ENCODE measurements at regions not wholly inside any gene's neighbourhood (a gene's known extent, or its start where the extent isn't known, plus 50 kb on each side); places are given as distances from the start of the nearest gene placed in this dataset.
A peak's percentile ranks its signal among the peaks of the same experiment; 100 is the strongest.
"Not testable (repeated sequence)": the region's sequence is repeated elsewhere in the genome, so short reads cannot be mapped to it uniquely, and the experiment has no call there.

DNA sequence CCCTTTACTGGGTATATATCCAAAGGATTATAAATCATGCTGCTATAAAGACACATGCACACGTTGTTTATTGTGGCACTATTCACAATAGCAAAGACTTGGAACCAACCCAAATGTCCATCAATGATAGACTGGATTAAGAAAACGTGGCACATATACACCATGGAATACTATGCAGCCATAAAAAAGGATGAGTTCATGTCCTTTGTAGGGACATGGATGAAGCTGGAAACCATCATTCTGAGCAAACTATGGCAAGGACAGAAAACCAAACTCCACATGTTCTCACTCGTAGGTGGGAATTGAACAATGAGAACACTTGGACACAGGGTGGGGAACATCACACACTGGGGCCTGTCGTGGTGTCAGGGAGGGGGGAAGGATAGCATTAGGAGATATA, 59.2 kb downstream of the CXorf49B start:
- H3K36me3 Mint-ChIP-seq (ENCODE audit: low read depth); H3K27me3 Mint-ChIP-seq (ENCODE audit: low read depth); H3K9me3 Mint-ChIP-seq (ENCODE audit: insufficient read depth); DNase-seq; CTCF ChIA-PET; POLR2A ChIA-PET; ATAC-seq; H3K27ac Mint-ChIP-seq; H3K4me1 Mint-ChIP-seq (ENCODE audit: low read depth); H3K4me3 Mint-ChIP-seq: not testable (repeated sequence)

DNA sequence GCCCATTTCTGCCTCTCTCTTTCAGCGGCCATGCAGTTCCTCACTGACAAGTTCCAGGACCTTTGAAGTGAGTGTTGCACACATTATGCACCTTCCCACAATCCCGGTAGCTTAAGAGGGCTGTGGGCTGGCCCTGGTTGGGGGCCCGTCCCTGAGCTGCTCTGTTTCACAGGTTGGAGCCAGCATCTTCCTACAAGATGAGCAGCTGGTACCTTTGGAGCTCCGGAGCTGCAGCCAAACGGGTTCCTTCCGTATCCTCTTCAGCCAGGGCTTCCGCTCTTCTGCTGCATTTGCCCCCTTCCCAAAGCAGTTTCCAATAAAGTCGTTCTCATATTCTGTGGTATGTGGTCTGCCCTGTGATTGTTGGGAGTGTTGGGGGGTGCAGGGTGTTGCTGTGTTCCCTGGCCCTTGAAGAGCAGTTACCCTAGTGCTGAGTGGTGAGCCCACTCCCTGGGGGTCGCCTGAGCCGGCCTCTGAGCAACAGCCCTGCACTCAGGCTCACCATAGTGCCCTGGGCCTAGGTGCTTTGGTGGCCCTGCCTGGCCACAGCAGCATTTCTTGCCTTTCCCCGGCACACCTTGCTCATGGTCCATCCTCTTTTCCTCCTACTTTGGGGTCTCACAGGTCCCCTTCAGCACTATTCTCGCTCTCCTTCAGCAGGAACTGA, 60.4 kb downstream of the CXorf49B start:
- ChIA-PET CTCF (no interaction called here), POLR2A (no interaction called here)
- Mint-ChIP-seq H3K27ac (no peak overlapping the region), H3K4me3 (no peak overlapping the region), H3K27me3 (ENCODE audit: low read depth) (peaks cover 6% of the 10 kb centered on the region), H3K36me3 (ENCODE audit: low read depth) (no peaks in the 10 kb centered on the region), H3K4me1 (ENCODE audit: low read depth) (no peaks in the 10 kb centered on the region), H3K9me3 (ENCODE audit: insufficient read depth) (no peaks in the 10 kb centered on the region)
- ATAC-seq: no peak
- no peak for DNase-seq

DNA sequence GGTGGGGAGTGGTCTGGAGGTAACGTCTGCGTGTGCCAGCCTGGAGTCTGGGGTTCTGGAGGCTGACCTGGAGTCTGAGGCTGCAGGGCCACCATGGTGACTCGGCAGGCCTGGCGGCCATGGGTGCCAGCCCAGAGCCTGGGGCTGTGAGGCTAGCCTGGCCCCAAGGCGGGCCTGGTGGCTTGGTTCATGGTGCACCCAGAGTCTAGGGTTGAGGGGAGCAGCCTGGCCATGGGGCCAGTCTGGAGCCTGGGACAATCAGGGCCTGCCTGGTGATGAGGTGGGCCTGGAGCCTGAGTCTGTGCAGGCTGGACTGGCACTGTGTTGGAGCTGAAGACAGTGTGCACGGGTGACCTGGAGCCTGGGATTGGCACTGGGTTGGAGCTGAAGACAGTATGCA, 64.9 kb downstream of the CXorf49B start:
- no peak for ATAC-seq
- peaks cover 5% of the 10 kb centered on the region for H3K27me3 Mint-ChIP-seq (ENCODE audit: low read depth)
- ChIA-PET CTCF (no interaction called here), POLR2A (no interaction called here)
- H3K27ac Mint-ChIP-seq: no peak overlapping the region
- DNase-seq: no peak
- no peaks in the 10 kb centered on the region for H3K36me3 Mint-ChIP-seq (ENCODE audit: low read depth)
- H3K9me3 Mint-ChIP-seq (ENCODE audit: insufficient read depth): peaks cover 4% of the 10 kb centered on the region
- no peak overlapping the region for H3K4me3 Mint-ChIP-seq
- H3K4me1 Mint-ChIP-seq (ENCODE audit: low read depth): no peaks in the 10 kb centered on the region

DNA sequence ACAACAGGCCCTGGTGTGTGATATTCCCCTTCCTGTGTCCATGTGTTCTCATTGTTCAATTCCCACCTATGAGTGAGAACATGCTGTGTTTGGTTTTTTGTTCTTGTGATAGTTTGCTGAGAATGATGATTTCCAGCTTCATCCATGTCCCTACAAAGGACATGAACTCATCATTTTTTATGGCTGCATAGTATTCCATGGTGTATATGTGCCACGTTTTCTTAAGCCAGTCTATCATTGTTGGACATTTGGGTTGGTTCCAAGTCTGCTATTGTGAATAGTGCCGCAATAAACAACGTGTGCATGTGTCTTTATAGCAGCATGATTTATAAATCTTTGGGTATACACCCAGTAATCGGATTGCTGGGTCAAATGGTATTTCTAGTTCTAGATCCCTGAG, 72.6 kb upstream of the NHSL2 start:
- CTCF ChIA-PET; H3K4me3 Mint-ChIP-seq; DNase-seq; ATAC-seq; H3K4me1 Mint-ChIP-seq (ENCODE audit: low read depth); H3K36me3 Mint-ChIP-seq (ENCODE audit: low read depth); H3K9me3 Mint-ChIP-seq (ENCODE audit: insufficient read depth); H3K27ac Mint-ChIP-seq; POLR2A ChIA-PET: not testable (repeated sequence)
- H3K27me3 Mint-ChIP-seq (ENCODE audit: low read depth): peaks cover 12% of the 10 kb centered on the region

DNA sequence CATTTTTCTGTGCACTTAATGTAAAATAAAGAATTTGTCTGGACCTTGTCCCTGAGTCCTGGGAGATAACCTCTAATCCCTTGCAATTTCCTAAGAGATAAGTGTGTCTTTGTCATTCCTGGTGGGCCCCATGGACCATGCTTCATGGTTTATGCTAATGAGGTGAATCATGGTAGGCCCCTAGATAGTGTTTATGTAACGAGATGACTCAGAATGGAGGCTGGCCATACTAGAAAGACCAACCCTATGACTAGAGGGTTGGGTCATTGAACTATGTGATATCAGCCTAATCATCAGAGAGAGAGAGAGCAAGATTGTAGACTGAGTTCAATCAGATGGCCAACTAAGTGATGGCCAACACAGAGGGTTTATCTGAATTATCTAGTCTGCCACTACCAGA, 64.2 kb upstream of the NHSL2 start:
- Mint-ChIP-seq H3K27me3 (ENCODE audit: low read depth) (peaks cover 4% of the 10 kb centered on the region), H3K27ac (no peak overlapping the region)
- no peak for DNase-seq

DNA sequence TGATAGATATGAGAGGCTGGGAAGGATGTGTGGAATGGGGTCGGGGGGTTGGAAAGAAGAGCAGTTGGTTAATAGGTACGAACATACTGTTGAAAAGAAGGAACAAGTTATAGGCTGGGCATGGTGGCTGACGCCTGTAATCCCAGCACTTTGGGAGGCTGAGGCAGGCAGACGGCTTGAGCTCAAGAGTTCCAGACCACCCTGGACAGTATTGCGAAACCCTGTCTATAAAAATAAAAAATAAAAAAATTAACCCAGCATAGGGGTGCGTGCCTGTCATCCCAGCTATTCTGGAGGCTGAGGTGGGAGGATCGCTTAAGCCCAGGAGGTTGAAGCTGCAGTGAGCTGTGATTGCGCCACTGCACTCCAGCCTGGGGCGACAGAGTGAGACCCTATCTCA, 58.5 kb upstream of the NHSL2 start:
- H3K27me3 Mint-ChIP-seq (ENCODE audit: low read depth): peaks cover 10% of the 10 kb centered on the region
- H3K4me3 Mint-ChIP-seq: no peak overlapping the region
- ChIA-PET CTCF (no interaction called here), POLR2A (no interaction called here)
- H3K4me1 Mint-ChIP-seq (ENCODE audit: low read depth): no peaks in the 10 kb centered on the region
- no peaks in the 10 kb centered on the region for H3K9me3 Mint-ChIP-seq (ENCODE audit: insufficient read depth)
- H3K36me3 Mint-ChIP-seq (ENCODE audit: low read depth): no peaks in the 10 kb centered on the region
- no peak for DNase-seq
- ATAC-seq: no peak
- H3K27ac Mint-ChIP-seq: no peak overlapping the region

More for the DNA sequence above, 64.2 kb upstream of the NHSL2 start:
- no peak for ATAC-seq
- POLR2A ChIA-PET: no interaction called here
- no peaks in the 10 kb centered on the region for H3K36me3 Mint-ChIP-seq (ENCODE audit: low read depth)
- no peaks in the 10 kb centered on the region for H3K4me1 Mint-ChIP-seq (ENCODE audit: low read depth)
- H3K4me3 Mint-ChIP-seq: no peak overlapping the region
- CTCF ChIA-PET: no interaction called here
- H3K9me3 Mint-ChIP-seq (ENCODE audit: insufficient read depth): no peaks in the 10 kb centered on the region

DNA sequence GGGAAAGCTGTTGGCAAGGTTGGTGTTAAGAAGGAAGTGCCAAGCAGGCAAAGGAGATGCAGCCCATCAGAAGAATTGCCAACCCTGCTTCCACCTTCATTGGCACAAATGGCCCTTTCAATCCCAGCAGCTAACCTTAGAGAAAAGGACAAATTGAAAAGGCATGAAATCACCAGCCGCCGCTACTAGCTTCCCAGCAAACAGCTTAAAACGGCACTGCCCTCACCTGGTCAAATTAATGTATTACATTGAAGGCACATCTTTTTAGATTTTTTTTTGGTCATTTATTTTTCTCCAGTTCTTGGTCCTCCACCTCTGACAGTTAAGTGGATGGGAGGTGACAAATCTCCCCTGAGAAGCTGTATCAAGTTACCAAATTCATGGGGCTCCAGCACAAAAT, 51.0 kb upstream of the NHSL2 start:
- Mint-ChIP-seq H3K4me1 (ENCODE audit: low read depth) (no peaks in the 10 kb centered on the region), H3K4me3 (no peak overlapping the region), H3K27ac (no peak overlapping the region), H3K36me3 (ENCODE audit: low read depth) (no peaks in the 10 kb centered on the region), H3K27me3 (ENCODE audit: low read depth) (peaks cover 16% of the 10 kb centered on the region), H3K9me3 (ENCODE audit: insufficient read depth) (no peaks in the 10 kb centered on the region)
- peak; percentile 41 for DNase-seq
- ChIA-PET POLR2A (no interaction called here), CTCF (interaction anchor here (0.6 to 1.2 kb wide), 4 partner anchors 49 to 266 kb away, joined by 3 to 4 read pairs (median 4); no protein-coding TSS in a partner anchor)
- no peak for ATAC-seq
